IMR-90 (cell line): ENCODE measurements at regions not wholly inside any gene's neighbourhood (a gene's known extent, or its start where the extent isn't known, plus 50 kb on each side); places are given as distances from the start of the nearest gene placed in this dataset.

Experiments used
- ATAC-seq: fragments of 200-7000 bp; cut with Tn5 transposase; 2 replicates; pipeline ENCODE4 v1.9.1; 2020; ENCODE audit warnings: low read depth, mild to moderate bottlenecking, moderate library complexity
- BruUV-seq: library from RNA; stranded (reverse); fragments of 400-500 nt; replicated peaks from 2 replicates; lab custom pipeline; 2021; lab: Mats Ljungman, UMichigan
- CTCF ChIA-PET: fragments of 300-600 bp; formaldehyde crosslinking; extraction: SDS; loops from one replicate; lab custom pipeline; 2021; ENCODE audit warnings: antibody characterized with exemption; lab: Yijun Ruan, JAX
- POLR2A ChIA-PET: fragments of 300-600 bp; sonication (Branson Sonifier 250); formaldehyde crosslinking; loops from one replicate; lab custom pipeline; 2022; ENCODE audit warnings: antibody characterized with exemption; ENCODE audit not compliant: unreplicated experiment; lab: Charles Lee
- DNase-seq: peaks from one replicate; pipeline ENCODE4 v3.0.0; 2013
- H2AFZ ChIP-seq: replicated peaks from 2 replicates; pipeline ENCODE3; 2013; ENCODE audit warnings: low read length, mild to moderate bottlenecking; ENCODE audit not compliant: poor library complexity
- H2AK5ac ChIP-seq: 2 replicates; pipeline ENCODE4 v1.6.1; 2013; ENCODE audit warnings: low read depth, low read length, inconsistent platforms
- H2AK9ac ChIP-seq: replicated peaks from 2 replicates; pipeline ENCODE3; 2013; ENCODE audit warnings: mild to moderate bottlenecking, low read depth, low read length, moderate library complexity; ENCODE audit not compliant: poor library complexity
- H2BK120ac ChIP-seq: 2 replicates; pipeline ENCODE4 v1.6.1; 2013; ENCODE audit warnings: low read depth, low read length, inconsistent platforms
- H2BK15ac ChIP-seq: 3 replicates; pipeline ENCODE4 v1.6.1; 2013; ENCODE audit warnings: low read depth, low read length, inconsistent platforms
- H2BK20ac ChIP-seq: 2 replicates; pipeline ENCODE4 v1.6.1; 2013; ENCODE audit warnings: low read depth, mild to moderate bottlenecking, inconsistent platforms, low read length, moderate library complexity
- H2BK5ac ChIP-seq: 2 replicates; pipeline ENCODE4 v1.6.1; 2013; ENCODE audit warnings: mild to moderate bottlenecking, low read depth, low read length, inconsistent platforms; ENCODE audit not compliant: poor library complexity, severe bottlenecking
- H3K14ac ChIP-seq: replicated peaks from 2 replicates; pipeline ENCODE4 v1.6.1; 2013; ENCODE audit warnings: low read depth, low read length, inconsistent platforms
- H3K18ac ChIP-seq: 2 replicates; pipeline ENCODE4 v1.6.1; 2013; ENCODE audit warnings: low read depth, low read length, control low read depth
- H3K23ac ChIP-seq: 2 replicates; pipeline ENCODE4 v1.6.1; 2013; ENCODE audit warnings: low read depth, low read length, inconsistent platforms
- H3K27ac ChIP-seq: 2 replicates; pipeline ENCODE4 v1.5.1; 2013; ENCODE audit warnings: mild to moderate bottlenecking, control low read depth, low read length; ENCODE audit not compliant: insufficient read depth
- H3K27me3 ChIP-seq: 2 replicates; pipeline ENCODE4 v1.6.1; 2013; ENCODE audit warnings: low read length; ENCODE audit not compliant: control insufficient read depth, insufficient read depth
- H3K36me3 ChIP-seq: 2 replicates; pipeline ENCODE4 v1.6.1; 2013; ENCODE audit warnings: low read length, mixed read lengths; ENCODE audit not compliant: control insufficient read depth, insufficient read depth
- H3K4ac ChIP-seq: 2 replicates; pipeline ENCODE4 v1.6.1; 2013; ENCODE audit warnings: low read depth, low read length, inconsistent platforms
- H3K4me1 ChIP-seq: 2 replicates; pipeline ENCODE4 v1.6.1; 2013; ENCODE audit warnings: low read length, mixed read lengths; ENCODE audit not compliant: control insufficient read depth, insufficient read depth
- H3K4me2 ChIP-seq: 2 replicates; pipeline ENCODE4 v1.6.1; 2013; ENCODE audit warnings: low read depth, mild to moderate bottlenecking, control low read depth, low read length, moderate library complexity
- H3K4me3 ChIP-seq: 2 replicates; pipeline ENCODE4 v1.5.1; 2013; ENCODE audit warnings: low read depth, mild to moderate bottlenecking, control low read depth, low read length, moderate library complexity; ENCODE audit not compliant: insufficient read depth
- H3K56ac ChIP-seq: 2 replicates; pipeline ENCODE4 v1.6.1; 2013; ENCODE audit warnings: low read length, inconsistent platforms; ENCODE audit not compliant: insufficient read depth; ENCODE audit errors: extremely low read depth
- H3K79me1 ChIP-seq, 2 experiments: 2 replicates each; pipeline ENCODE4 v1.6.1; 2013; ENCODE audit warnings: low read length in 2 of 2, inconsistent platforms in 1 of 2, low read depth in 1 of 2
- H3K9ac ChIP-seq: 2 replicates; pipeline ENCODE4 v1.6.1; 2013; ENCODE audit warnings: low read depth, low read length, control low read depth
- H3K9me1 ChIP-seq: 2 replicates; pipeline ENCODE4 v1.6.1; 2013; ENCODE audit warnings: low read length, inconsistent platforms; ENCODE audit not compliant: insufficient read depth
- H3K9me3 ChIP-seq: 2 replicates; pipeline ENCODE4 v1.6.1; 2013; ENCODE audit warnings: low read length; ENCODE audit not compliant: control insufficient read depth, insufficient read depth
- H4K20me1 ChIP-seq: 2 replicates; pipeline ENCODE4 v1.6.1; 2013; ENCODE audit warnings: low read length, inconsistent platforms; ENCODE audit not compliant: insufficient read depth
- H4K5ac ChIP-seq: 2 replicates; pipeline ENCODE4 v1.6.1; 2013; ENCODE audit warnings: mild to moderate bottlenecking, low read depth, low read length, control low read depth
- H4K8ac ChIP-seq, 2 experiments: 2 replicates each; pipeline ENCODE4 v1.6.1; 2013; ENCODE audit warnings: low read depth in 2 of 2, low read length in 2 of 2, control low read depth in 1 of 2, inconsistent platforms in 1 of 2
- H4K91ac ChIP-seq: 2 replicates; pipeline ENCODE4 v1.6.1; 2013; ENCODE audit warnings: low read depth, low read length, inconsistent platforms; ENCODE audit not compliant: insufficient read depth
- BHLHE40 ChIP-seq: fragments of 150-350 bp; IDR thresholded peaks from 2 replicates; pipeline ENCODE4 v1.6.1; 2016; ENCODE audit warnings: mild to moderate bottlenecking, low read depth, low read length
- CEBPB ChIP-seq: IDR thresholded peaks from 2 replicates; pipeline ENCODE4 v1.6.1; 2012; ENCODE audit warnings: low read depth, low read length, improper control_type of control experiment
- CHD1 ChIP-seq: IDR thresholded peaks from 2 replicates; pipeline ENCODE4 v1.6.1; 2012; ENCODE audit warnings: low read depth, low read length, improper control_type of control experiment
- CTCF ChIP-seq: conservative IDR thresholded peaks from 2 replicates; pipeline ENCODE4 v1.5.1; 2012; ENCODE audit warnings: mild to moderate bottlenecking, low read depth, low read length, improper control_type of control experiment
- FOS ChIP-seq: fragments of 150-350 bp; IDR thresholded peaks from 2 replicates; pipeline ENCODE4 v1.6.1; 2016; ENCODE audit warnings: low read depth, low read length
- MAFK ChIP-seq: IDR thresholded peaks from 2 replicates; pipeline ENCODE4 v1.6.1; 2012; ENCODE audit warnings: low read depth, low read length, improper control_type of control experiment
- MAZ ChIP-seq: IDR thresholded peaks from 2 replicates; pipeline ENCODE4 v1.6.1; 2012; ENCODE audit warnings: low read depth, mild to moderate bottlenecking, low read length, improper control_type of control experiment, moderate library complexity, borderline replicate concordance
- MXI1 ChIP-seq: IDR thresholded peaks from 2 replicates; pipeline ENCODE4 v1.6.1; 2012; ENCODE audit warnings: low read depth, mild to moderate bottlenecking, low read length, moderate library complexity, borderline replicate concordance
- NFE2L2 ChIP-seq: fragments of 150-350 bp; IDR thresholded peaks from 2 replicates; pipeline ENCODE4 v1.6.1; 2016; ENCODE audit warnings: low read depth, mild to moderate bottlenecking, low read length
- POLR2A ChIP-seq: IDR thresholded peaks from 2 replicates; pipeline ENCODE4 v1.6.1; 2012; ENCODE audit warnings: mild to moderate bottlenecking, low read depth, low read length
- RCOR1 ChIP-seq: IDR thresholded peaks from 2 replicates; pipeline ENCODE4 v1.6.1; 2012; ENCODE audit warnings: mild to moderate bottlenecking, low read length, improper control_type of control experiment; ENCODE audit not compliant: insufficient replicate concordance
- USF2 ChIP-seq: fragments of 150-350 bp; IDR thresholded peaks from 2 replicates; pipeline ENCODE4 v1.6.1; 2017; ENCODE audit warnings: mild to moderate bottlenecking, antibody characterized with exemption, low read length, low read depth
- WGBS, 2 experiments: methylation state at CpG; one replicate each; pipeline versions ENCODE4 v1.1.5 to v1.1.7; 2013; ENCODE audit warnings: missing lambda C conversion rate in 2 of 2; ENCODE audit not compliant: insufficient read length in 1 of 2; ENCODE audit errors: extremely low coverage in 2 of 2; 5-methylcytosine and 5-hydroxymethylcytosine counted together
- dilution Hi-C: fragments of 300-500 bp; cut with HindIII; formaldehyde crosslinking; loops from one replicate; pipeline ENCODE4 v1.14.3; 2018; ENCODE audit warnings: low sequenced_read_pairs; ENCODE audit not compliant: unreplicated experiment
- in situ Hi-C: fragments of 300-500 bp; cut with MboI; formaldehyde crosslinking; loops from 3 replicates; pipeline ENCODE4 v1.14.3; 2019; ENCODE audit warnings: low sequenced_read_pairs, inconsistent platforms, mixed read lengths
- intact Hi-C: fragments of 100-400 bp; cut with micrococcal nuclease; formaldehyde crosslinking; loops from 2 replicates; pipeline ENCODE4 v1.10.0; 2022

GRCh38 chr6:114431641-114432040 lies 88.8 kb upstream of the HS3ST5 start:
- Histone ChIP-seq H2BK120ac (no peak overlapping the region), H3K9me1 (no peaks in the 10 kb centered on the region), H2AFZ (no peak overlapping the region), H3K4me3 (no peak overlapping the region), H3K27me3 (no peaks in the 10 kb centered on the region), H3K4me2 (no peak overlapping the region), H3K18ac (no peak overlapping the region), H3K36me3 (no peaks in the 10 kb centered on the region), H3K4me1 (no peaks in the 10 kb centered on the region), H4K91ac (no peak overlapping the region), H3K56ac (no peak overlapping the region), H3K79me1 (no peaks in the 10 kb centered on the region), H3K9me3 (no peaks in the 10 kb centered on the region), H2AK9ac (no peak overlapping the region), H3K9ac (no peak overlapping the region), H4K20me1 (no peaks in the 10 kb centered on the region), H2BK5ac (no peak overlapping the region), H2AK5ac (no peak overlapping the region), H3K23ac (no peak overlapping the region), H3K14ac (no peak overlapping the region), H3K4ac (no peak overlapping the region), H4K8ac (no peak overlapping the region), H2BK15ac (no peak overlapping the region), H4K5ac (no peak overlapping the region), H3K27ac (no peak overlapping the region), H2BK20ac (no peak overlapping the region)
- intact Hi-C loops = no loop called here
- in situ Hi-C loops = no loop called here
- DNase-seq = no peak
- ChIA-PET POLR2A (no interaction called here), CTCF (no interaction called here)
- no CpG with 5 or more reads among the region's 1 CpG for WGBS, 2 experiments
- ATAC-seq = no peak
- TF ChIP-seq USF2 (no peak), MXI1 (no peak), NFE2L2 (no peak), CTCF (no peak), BHLHE40 (no peak), FOS (no peak), MAZ (no peak), CEBPB (no peak), POLR2A (no peak), MAFK (no peak), CHD1 (no peak), RCOR1 (no peak)
- dilution Hi-C loops = no loop called here
- no TSS peak for BruUV-seq
